NCI-H187 treated with DMSO at 0.1 percent for 48 hours (cell line): ENCODE measurements at regions not wholly inside any gene's neighbourhood (a gene's known extent, or its start where the extent isn't known, plus 50 kb on each side); places are given as distances from the start of the nearest gene placed in this dataset.
A peak's percentile ranks its signal among the peaks of the same experiment; 100 is the strongest.

Experiments
- DNase-seq: peaks from one replicate; lab custom pipeline; 2025; lab: John Stamatoyannopoulos, UW

DNA sequence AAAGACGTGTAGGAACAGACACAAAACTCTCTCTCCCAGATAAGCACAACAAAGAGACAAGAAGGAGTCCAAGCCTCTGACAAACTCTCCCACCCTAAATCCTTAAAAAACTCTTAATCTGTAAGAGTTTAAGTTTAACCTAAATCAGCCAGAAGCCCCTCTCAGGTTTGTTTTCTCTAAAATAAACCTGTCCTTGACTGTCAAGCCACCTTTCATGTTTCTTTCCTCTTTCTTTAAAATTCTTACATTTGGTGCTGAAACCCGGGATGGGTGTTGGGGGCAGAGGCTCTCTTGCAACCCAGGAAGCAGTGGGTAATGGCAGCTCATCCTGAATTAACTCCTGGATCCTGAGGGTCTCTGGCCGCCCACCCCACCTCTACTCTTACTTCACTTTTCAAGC is 107.8 kb upstream of the TENT5D start:
- DNase-seq: no peak

GRCh38 chrX:80316526-80316925 is 103.7 kb upstream of the TENT5D start:
- no peak for DNase-seq

GRCh38 chrX:80317646-80318045 is 102.6 kb upstream of the TENT5D start:
- DNase-seq: no peak

DNA sequence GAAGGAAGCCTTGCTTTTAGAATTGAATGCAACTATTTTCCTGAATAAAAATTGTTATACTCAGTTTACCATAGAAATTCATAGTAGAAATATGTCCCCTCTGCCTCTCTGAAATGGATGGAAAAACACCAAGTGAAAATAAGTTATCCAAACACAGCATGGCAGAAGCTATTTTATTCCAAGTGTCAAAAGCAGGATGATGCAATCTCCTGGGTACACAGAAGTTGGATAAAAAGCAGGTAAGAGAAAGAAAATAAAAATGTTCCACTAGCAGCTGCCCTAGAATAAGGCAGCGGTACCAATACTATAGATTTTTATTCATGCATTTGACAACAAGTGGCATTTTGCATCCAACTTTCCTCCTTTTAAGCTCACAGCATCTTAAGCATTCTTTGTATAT is 89.0 kb upstream of the TENT5D start:
- no peak for DNase-seq

- no peak for DNase-seq
Observed at GRCh38 chrX:80334583-80334982, 85.7 kb upstream of the TENT5D start.

- DNase-seq: peak; percentile 39
Observed at GRCh38 chrX:80335062-80335830, 85.0 kb upstream of the TENT5D start.

DNA sequence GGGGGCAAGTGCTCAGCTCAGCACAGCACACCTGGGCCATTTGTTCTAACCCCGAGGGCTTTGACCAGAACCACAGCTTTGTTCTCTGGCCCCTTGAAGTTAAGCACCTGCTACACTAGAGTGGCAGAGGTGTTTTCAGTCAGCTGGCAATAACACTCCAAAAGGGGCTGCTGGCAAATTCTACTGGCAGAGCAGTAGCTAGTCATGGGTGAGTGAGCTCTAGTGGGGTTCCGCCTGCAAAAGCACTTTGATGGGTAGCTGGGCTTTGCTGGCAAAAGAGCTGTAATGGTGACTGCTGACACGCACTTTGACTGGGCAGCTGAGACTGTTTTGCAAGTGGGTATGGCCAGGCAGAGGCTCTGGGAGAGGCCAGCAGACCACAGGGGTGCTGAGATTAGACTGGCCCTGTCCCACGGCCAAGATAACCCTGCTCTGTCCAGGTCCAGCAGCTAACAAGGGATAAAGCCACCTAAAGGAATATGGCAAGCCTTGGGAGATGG is 65.2 kb upstream of the TENT5D start:
- DNase-seq: peak; percentile 89
